ENCODE measurements at regions not wholly inside any gene's neighbourhood (a gene's known extent, or its start where the extent isn't known, plus 50 kb on each side); places are given as distances from the start of the nearest gene placed in this dataset.

DNA sequence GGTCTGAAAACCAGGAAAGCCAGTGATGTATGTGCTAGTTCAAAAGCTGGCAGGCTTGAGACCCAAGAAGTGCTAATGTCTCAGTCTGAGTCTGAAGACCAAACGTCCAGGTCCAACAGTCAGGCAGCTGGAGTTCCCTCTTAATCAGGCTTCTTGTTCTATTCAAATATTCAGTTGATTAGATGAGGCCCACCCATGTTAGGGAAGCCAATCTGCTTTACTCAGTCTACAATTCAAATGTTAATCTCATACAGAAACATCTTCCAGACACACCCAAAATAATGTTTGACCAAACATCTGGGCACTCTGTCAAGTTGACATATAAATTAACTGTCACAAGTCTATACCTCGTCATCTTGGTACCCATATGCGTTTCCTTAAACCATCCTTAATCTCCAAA, 72.4 kb upstream of the IL2 start:
- intact Hi-C loops (cut with micrococcal nuclease): no loop called here
- Histone ChIP-seq H3K27ac (ENCODE audit: insufficient read depth, low read depth, low read length) (no peak overlapping the region), H2AFZ (ENCODE audit: low read depth, low read length) (no peak overlapping the region), H3K9me3 (replicated peaks; ENCODE audit: control insufficient read depth, insufficient read depth, low read length) (no peaks in the 10 kb centered on the region), H3K79me2 (ENCODE audit: control insufficient read depth, insufficient read depth, low read length) (no peaks in the 10 kb centered on the region), H3K4me1 (ENCODE audit: control insufficient read depth, extremely low read depth, insufficient read depth, low read length) (no peaks in the 10 kb centered on the region), H4K20me1 (replicated peaks; ENCODE audit: control insufficient read depth, extremely low read depth, insufficient read depth, low read length) (no peaks in the 10 kb centered on the region), H3K27me3 (ENCODE audit: control insufficient read depth in 2 of 2, insufficient read depth in 2 of 2, low read length in 2 of 2) (peaks cover 0 to 3% of the 10 kb centered on the region in 2 experiments), H3K36me3 (ENCODE audit: control insufficient read depth in 2 of 2, extremely low read depth in 1 of 2, insufficient read depth in 2 of 2, low read length in 2 of 2) (no peaks in the 10 kb centered on the region), H3K9ac (replicated peaks; ENCODE audit: extremely low read depth, insufficient read depth, low read length) (no peak overlapping the region), H3K4me3 (replicated peaks in 1 of 3; ENCODE audit: insufficient read depth in 1 of 3, low read depth in 1 of 3, low read length in 3 of 3) (no peak overlapping the region), H3K4me2 (ENCODE audit: insufficient read depth, low read length) (no peak overlapping the region), H3K9me1 (replicated peaks; ENCODE audit: control insufficient read depth, extremely low read depth, insufficient read depth, low read length) (no peaks in the 10 kb centered on the region)
- BruUV-seq (replicated peaks): no TSS peak
- TF ChIP-seq POLR2A (IDR thresholded peaks at IDR 0.05; ENCODE audit: low read depth, low read length): no peak
- TF ChIP-seq FOS (IDR thresholded peaks at IDR 0.05; ENCODE audit: borderline replicate concordance, insufficient read depth, low read length): no peak
- no peak for TF ChIP-seq POLR2AphosphoS5 (IDR thresholded peaks at IDR 0.05; ENCODE audit: insufficient read depth, low read depth, low read length)
- TF ChIP-seq, protein P1, sequence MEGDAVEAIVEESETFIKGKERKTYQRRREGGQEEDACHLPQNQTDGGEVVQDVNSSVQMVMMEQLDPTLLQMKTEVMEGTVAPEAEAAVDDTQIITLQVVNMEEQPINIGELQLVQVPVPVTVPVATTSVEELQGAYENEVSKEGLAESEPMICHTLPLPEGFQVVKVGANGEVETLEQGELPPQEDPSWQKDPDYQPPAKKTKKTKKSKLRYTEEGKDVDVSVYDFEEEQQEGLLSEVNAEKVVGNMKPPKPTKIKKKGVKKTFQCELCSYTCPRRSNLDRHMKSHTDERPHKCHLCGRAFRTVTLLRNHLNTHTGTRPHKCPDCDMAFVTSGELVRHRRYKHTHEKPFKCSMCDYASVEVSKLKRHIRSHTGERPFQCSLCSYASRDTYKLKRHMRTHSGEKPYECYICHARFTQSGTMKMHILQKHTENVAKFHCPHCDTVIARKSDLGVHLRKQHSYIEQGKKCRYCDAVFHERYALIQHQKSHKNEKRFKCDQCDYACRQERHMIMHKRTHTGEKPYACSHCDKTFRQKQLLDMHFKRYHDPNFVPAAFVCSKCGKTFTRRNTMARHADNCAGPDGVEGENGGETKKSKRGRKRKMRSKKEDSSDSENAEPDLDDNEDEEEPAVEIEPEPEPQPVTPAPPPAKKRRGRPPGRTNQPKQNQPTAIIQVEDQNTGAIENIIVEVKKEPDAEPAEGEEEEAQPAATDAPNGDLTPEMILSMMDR (IDR thresholded peaks at IDR 0.05; ENCODE audit: extremely low read depth in 1 of 2, insufficient read depth in 1 of 2, low read depth in 1 of 2, low read length in 2 of 2): no peak
- no peak for TF ChIP-seq EZH2 (IDR thresholded peaks at IDR 0.05; ENCODE audit: borderline replicate concordance, low read depth, low read length, severe bottlenecking)
- TF ChIP-seq, protein P2, sequence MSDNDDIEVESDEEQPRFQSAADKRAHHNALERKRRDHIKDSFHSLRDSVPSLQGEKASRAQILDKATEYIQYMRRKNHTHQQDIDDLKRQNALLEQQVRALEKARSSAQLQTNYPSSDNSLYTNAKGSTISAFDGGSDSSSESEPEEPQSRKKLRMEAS (IDR thresholded peaks at IDR 0.05; ENCODE audit: insufficient read depth, insufficient read length): no peak
- no peak for TF ChIP-seq MYC (IDR thresholded peaks at IDR 0.05; ENCODE audit: low read depth, low read length)
- no peak for TF ChIP-seq GATA2 (IDR thresholded peaks at IDR 0.05; ENCODE audit: insufficient read depth, insufficient read length, low read depth, low read length)
- TF ChIP-seq JUN (IDR thresholded peaks at IDR 0.05; ENCODE audit: borderline replicate concordance, insufficient read depth, insufficient read length, low read depth): no peak
- CTCF ChIA-PET: no interaction called here
- DNase-seq (ENCODE audit: low read depth, low spot score): no peak
- POLR2A ChIA-PET: no interaction called here
- dilution Hi-C loops (cut with MboI; ENCODE audit: extremely low pct_ligation_motif_present, low sequenced_read_pairs): no loop called here
- FAIRE-seq: no peak
